ENCODE measurements at regions not wholly inside any gene's neighbourhood (a gene's known extent, or its start where the extent isn't known, plus 50 kb on each side); places are given as distances from the start of the nearest gene placed in this dataset.

DNA sequence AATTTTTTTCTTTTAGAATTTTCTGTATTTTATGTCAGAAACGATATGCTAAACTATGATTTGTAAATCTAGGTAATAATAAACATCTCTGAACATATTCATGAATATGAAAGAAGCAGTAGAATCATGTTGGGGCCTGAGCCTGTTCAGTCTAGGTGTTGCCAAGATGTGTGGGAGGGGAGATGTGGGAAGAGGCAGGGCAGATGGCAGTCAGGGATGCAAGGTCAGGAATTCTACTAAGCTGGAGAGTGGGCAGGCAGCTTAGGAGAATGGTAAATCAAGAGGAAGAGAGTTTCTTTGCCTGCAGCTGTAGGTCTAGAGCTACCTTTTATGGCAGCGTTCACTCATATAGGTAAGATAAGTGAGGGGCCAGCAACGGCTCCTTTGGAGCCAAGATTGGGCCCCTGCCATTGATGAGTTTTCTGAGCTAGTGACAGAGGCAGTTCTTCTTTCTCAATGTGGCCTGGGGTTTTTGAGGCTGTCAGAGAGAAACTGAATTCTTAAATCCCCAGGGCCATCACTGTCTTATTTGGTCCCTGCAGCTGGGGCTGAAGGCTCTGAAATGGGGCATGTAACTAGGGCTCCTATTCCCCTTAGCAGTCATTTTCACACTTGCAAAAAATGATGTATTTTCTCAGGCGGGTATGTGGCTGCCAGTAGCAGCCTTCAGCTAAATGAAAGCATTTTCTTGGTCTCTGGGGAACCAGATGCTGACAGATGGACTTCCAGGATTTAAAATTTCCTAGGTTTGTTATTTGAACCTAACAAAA lies 232.8 kb downstream of the PIK3C3 start:
- no peak for DNase-seq

DNA sequence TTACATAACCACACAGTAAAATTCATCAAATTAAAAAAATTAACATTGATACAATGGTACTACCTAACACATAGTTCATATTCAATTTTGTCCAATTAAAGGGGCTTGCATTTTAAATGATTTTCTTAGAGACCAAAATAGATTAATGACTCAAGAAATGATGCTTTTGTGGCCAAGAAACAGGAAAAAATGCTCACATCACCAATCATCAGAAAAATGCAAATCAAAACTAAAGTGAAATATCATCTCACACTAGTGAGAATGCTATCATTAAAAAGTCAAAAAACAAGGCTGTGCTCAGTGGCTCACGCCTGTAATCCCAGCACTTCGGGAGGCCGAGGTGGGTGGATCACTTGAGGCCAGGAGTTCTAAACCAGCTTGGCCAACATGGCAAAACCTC lies 235.6 kb downstream of the PIK3C3 start:
- no peak for DNase-seq

DNA sequence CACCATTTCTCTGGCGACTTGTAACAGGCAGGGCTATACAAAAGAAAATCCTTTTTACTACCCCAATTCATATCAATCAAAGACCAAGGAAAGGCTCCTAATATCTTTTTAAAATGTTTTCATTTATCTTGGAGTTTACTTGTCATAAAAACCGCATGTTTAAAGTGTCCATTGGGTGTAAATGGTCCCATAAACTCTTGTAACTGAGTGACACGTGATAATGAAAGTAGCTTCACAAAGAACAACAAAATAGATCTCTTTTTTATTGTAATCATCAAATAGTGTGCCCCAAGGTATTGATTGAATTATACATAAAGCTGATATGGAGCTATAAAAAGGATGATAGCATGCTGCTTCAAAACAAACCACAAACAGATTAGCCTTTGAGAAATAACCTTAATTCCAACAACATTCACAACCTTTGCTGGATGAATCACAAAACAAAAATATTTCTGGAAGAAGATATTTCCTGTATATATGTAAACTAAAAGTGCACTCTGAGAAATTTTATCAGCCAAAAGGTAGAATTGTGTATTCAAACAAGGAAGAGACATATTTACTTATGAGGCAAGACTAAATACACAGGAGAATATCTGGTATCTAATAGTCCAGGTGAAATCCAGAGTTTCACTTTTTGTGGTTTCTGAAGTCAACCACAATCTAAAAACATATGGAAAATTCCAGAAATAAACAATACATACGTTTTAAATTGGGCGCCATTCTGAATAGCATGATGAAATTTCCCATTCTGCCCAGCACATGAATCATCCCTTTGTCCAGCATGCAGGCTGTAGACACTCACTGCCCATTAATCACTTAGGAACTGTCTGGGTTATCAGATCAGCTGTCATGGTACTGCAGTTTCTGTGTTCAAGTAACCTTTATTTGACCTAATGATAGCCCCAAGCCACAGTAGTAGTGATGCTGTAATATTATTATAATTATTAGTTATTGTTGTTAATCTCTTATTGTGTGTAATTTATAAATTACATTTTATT lies 237.5 kb downstream of the PIK3C3 start:
- no peak for DNase-seq

DNA sequence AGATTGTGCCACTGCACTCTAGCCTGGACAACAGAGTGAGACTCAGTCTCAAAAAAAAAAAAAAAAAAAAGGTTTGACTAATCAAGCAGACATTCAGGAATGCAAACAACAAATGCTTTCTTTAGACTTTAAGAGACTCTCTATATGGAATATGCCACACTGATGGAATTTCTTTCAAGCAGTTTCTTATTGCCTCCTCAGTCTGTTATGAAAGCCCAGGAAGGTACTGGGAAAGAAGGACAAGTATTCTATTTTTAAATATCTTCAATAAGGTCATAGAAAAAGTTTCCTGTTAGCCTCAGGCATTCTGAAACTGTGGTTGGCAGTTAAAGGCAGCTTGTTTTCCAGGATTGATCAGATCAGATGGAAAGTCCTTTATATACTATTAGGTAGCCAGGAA lies 241.6 kb downstream of the PIK3C3 start:
- no peak for DNase-seq

DNA sequence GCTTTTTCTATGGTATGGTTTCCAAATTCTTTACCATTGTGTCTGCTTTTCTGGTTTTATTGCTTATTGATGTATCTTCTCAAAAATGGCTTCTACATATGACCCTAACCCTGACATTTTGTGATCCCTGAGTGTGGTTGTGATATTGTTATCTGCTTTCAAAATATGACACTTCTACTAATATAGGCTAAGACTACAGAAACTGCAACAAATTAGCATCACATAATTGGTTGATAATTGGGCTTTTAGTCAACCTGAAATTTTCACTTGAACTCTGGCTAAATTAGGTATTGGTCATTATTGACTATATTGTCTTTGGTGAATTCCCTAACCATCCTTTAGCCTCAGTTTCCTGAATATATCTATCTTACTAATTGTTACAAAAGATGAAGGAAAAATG lies 246.1 kb downstream of the PIK3C3 start:
- DNase-seq = no peak

DNA sequence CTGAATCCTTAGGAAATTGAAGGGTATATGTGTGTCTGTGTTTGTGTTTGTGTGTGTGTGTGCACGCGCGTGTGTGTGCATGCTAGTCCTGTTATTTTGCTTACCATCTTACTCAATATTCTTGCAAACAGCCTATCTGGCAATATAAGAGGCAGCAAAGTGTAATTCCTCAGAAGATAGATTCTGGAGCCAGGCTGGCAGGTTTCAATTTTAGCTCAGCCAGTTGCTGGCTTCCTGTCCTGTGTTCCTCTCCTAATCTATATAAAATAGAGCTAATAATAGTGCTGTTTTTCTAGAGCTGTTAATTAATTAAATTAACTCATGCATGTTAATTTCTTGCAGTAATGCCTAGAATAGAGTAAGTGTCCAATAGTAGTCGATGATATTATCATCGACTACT lies 256.2 kb downstream of the PIK3C3 start:
- no peak for DNase-seq

DNA sequence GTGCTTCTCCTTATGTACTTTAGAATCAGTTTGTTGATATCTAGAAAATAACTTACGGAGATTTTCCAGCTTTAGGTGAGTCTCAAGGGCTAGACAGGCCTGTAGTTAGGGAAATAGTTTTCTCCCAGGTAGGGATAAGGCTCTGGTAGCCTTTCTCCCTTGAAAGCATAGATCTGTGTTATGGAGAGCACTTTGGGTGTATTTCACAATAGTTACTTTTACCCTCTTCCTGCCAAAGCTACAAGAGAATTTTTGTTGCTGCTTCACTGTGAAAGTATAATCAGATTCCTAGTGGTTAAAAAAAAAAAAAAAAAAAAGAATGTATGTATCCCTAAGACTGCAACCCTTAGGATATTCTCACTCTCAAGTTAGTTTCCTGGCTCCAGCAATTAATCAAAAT lies 267.5 kb downstream of the PIK3C3 start:
- no peak for DNase-seq

DNA sequence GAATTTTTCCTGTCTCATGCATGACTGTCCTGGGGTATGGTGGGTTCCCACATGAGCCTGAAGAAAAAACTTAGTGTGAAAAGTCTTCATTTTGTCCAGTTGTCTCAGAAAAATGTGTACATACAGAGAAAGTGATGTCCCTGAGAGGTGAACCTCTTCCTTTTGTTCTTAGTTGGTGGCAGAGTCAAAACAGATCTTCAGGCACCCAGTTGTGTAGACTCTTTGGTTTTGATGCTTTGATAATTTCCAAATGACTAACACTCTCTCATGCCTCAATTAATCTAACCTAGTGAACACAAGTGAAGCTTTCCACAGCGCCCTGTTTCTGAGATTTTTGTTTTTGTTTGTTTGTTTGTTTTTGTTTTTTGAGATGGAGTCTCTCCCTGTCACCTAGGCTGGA lies 273.5 kb downstream of the PIK3C3 start:
- no peak for DNase-seq

DNA sequence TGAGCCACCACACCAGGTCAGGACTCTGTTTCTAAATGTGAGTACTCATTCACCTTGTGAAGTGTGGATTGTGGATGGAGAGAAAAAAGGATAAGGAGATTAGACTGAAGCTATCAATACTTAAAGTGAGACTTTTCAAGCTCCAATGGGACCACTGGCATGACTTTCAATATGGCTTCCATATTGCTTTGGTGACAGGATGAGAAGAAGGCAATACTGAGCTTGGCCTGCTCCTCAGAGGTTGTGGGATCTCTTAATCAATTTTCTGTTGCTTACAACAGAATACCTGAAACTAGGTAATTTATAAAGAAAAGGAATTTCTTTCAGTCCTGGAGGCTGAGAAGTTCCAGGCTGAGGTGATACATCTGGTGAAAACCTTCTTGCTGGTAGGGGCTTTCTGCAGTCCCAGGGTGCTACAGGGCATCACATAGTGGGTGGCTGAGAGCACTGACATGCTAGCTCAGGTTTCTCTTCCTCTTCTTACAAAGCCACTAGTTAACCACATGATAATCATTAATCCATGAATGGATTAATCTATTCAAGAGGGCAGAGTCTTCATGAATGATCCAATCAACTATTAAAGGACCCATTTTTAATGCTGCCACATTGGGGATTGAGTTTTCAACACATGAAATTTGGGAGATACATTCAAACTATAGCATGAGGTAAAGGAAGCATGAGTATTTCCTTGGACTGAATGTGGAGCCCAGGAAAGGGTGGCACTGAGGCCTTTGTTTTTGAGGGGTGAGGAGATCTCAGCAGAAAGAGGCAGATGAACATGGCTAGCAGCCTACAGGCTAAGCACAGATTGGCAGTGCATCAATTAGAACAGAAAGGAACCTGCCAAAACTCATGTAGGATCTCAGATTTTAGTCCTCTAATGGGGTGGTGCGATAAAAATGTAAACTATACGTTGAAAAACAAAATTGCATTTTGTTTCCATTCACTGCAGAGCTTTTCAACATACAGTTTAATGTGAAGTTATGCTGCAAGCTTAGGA lies 274.5 kb downstream of the PIK3C3 start:
- DNase-seq = no peak

DNA sequence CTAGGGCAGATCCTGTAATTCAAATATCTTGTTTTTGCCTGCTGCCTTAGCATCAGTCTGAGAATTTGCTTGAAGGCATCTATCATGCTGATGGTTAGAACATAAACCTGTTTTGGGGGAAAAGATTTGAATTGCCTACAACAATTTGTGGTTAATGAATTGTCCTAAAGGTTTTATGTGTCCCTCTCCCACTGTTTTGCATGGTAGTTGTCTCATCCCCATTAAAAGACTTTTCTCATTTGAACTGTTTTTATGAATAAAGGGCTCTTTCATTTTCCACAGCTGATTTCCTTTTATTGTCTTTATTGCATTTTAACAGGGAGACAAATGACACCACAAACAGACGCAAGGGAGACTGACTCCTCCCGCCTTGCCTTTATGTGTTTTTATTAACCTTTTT lies 275.6 kb downstream of the PIK3C3 start:
- DNase-seq = no peak

DNA sequence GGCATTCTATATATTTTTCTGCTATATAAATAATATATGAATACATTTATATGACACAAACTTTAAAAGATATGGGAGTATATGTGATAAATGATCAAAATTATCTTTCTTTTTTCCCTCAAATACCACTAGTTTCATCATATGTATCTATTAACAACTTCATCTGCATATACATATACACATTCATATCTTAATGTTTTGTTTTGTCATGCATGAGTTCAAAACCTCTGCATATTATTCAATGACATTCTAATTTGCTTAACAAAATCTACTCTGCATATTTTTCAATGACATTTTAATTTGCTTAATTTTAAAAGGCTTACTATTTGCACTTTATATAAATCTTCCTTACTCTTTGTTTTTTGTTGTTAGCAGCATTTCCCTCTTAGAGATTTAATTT lies 276.2 kb downstream of the PIK3C3 start:
- no peak for DNase-seq

DNA sequence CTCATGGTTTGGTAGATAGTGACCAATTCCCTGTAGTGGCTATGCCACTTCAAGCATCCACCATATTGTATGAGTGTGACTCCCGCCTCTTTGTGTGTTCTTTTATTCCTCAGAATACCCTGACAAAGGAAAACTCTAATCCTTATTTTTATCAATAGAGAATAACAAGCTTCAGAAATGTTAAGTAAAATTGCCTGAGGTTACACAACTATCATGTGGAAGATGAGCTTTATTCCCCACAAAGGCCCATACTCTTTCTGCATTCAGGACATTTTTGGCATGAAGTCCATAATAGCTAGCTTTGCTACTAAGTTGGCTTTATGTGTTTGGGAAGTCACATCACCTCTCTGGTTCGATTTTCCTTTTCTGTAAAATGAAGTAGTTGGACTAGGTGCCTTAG lies 276.8 kb downstream of the PIK3C3 start:
- DNase-seq = no peak

DNA sequence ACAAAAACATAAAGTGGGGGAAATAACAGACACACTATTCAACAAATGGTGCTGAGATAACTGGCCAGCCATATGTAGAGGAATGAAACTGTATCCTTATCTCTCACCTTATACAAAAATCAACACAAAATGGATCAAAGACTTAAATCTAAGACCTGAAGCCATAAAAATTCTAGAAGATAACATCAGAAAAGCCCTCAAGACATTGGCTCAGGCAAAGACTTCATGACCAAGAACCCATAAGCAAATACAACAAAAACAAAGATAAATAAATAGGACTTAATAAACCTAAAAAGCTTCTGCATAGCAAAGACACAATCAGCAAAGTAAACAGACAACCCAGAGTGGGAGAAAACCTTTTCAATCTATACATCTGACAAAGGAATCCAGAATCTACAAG lies 278.9 kb downstream of the PIK3C3 start:
- no peak for DNase-seq

DNA sequence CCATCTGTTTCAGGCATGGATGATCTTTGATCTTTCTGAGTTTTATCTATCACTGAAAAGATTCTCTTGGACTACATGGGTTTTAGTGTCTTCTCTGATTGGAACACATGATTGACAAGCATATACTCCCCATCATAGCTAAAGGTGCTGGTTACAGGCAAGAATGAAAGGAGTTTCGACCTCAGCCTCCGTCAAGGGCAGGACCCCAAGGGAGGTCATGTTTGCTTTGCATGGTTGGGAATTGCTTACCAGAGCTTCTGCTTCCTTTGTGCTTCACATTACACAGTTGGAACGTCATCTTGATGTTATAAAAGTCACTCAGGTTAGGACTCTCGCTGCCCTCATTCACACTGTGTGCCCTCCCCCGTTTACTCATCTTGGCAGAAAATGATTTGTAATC lies 287.7 kb downstream of the PIK3C3 start:
- DNase-seq = no peak

DNA sequence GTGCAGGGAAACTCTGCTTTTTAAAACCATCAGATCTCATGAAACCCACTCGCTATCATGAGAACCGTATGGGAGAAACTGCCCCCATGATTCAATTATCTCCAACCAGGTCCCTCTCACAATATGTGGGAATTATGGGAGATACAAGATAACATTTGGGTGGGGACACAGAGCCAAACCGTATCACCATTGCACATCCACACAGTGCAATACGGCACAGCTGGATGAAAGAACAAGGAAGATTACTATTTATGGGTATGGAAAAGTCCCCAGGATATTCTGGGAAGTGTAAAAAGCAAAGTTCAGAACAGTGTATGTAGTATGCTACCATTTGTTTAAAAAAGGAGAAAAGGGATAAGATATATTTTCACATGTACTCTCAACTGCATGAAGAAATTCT lies 290.1 kb downstream of the PIK3C3 start:
- no peak for DNase-seq

DNA sequence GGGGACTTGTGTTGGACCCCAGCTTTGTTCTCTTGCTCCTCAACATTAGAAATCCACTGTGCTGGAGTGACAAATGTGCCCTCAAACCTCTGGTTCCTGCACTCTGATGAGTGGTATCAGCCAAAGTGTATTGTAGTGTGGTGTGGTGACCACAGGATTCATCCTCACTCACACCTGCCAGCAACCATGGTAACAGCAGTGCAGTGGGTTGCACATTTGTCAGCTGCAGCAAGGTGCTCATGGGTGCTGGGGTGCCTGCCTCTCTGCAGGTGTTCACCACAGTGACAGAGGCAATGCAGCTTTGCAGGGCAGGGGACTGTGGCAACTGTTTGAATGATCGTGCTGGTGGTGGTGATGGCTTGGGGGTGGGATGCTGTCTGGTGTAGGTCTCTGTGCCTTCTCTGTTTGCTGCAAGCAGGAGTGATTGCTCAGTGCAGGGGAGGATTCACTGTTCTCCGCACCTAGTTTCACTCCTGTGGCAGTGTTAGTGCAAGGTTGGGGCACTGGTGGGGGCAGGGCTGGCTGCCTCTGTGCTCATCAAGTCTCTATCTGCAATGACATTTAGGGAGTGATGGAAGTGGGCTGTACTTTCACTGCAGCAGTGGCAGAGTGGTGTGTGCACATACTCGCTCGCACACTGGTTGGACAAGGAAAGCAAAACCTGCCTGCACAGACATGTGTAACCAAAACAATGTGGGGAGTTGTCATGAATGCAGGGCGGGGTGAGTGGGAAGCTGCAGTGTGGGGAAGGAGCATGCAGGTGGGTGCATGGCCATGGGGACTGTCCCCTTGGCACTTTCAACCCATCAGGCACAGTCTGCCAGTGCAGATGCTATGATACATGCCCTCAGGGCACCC lies 301.1 kb downstream of the PIK3C3 start:
- DNase-seq = no peak

DNA sequence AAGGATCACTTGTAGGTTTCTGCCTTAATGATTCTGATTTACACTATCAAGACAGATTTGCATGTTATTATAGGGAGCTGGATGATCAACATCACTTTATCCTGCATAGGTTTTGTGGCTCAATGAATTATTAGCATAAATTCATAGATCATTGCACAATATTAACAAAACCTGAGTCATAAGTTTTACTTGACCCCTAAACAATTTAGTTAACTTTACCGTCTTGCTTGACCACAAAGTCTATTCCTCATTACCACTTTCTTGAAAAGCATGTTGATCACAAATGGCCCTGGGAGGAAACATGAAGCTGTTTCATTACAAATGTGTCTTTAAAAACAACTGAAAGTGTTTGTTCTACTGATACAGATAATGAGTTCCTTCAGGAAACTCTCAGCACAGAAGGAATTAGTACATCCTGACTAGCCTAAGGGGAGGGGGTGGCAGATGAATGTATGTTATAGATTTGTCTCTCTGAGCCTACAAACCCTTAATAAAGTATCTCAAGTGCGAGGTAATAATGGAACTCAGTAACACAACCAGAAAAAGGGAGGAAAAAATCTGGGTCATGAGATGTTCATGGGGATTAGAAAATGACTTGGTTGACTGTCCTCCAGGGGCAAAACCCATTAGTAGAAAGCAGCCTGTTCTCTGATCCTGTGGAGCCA lies 303.4 kb downstream of the PIK3C3 start:
- no peak for DNase-seq

DNA sequence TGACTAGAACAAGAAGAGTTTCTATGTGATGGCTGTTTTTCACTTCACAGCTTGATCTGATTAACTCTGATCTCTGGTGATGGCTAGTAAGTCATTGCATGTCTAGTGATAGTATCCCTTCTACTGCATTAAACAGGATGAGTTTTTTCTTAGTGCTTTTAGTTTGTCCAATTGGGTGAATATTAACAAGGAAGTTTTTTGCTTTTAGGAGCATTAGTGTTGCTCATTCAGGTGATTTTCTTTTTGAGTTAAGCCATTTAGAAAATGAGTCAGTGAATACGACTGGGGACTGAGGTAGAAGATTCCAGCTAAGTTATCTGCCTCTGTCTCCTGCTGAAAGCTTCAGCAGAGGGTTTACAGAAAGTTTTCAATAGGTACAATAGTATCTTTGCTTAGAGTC lies 306.7 kb downstream of the PIK3C3 start:
- DNase-seq = no peak

DNA sequence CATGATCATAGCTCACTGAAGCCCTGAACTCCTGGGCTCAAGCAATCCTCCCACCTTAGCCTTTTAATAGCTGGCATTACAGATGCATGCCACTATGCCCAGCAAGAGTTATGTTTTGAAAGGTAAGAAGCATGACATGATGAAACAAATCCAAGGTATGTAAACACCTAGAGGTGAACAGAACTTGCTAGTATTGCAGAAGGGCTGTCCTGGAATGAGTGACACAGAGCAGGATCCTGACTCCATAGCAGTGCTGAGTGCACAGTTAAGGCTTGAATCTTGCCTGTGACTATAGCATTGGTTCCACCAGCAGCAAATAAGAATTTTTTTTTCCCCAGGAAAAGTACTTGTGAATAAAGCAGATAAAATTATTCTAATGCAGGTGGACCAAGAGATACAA lies 309.5 kb downstream of the PIK3C3 start:
- no peak for DNase-seq

DNA sequence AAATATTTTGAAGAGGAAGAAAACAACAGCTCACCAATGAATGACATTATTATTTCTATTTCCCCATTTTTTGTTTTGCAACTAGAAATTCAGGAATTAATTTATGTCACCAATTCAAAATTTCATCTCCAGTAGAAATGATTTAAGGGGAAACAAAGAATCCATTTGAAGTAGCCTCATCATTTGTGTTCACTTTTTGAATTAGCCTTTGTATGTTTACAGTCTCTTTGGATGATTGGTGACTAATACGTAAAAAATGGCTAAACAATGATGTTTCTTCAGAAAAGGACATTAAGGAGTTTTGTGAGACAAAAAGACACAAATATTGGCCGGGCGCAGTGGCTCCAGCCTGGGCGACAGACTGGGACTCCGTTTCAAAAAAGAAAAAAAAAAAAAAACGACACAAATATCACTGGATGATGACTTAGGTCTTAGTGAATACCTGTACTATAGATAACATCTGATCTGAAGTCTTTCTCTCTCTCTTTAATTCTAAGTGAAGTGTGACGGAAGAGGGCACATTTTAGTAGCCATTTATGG lies 313.2 kb downstream of the PIK3C3 start:
- no peak for DNase-seq

DNA sequence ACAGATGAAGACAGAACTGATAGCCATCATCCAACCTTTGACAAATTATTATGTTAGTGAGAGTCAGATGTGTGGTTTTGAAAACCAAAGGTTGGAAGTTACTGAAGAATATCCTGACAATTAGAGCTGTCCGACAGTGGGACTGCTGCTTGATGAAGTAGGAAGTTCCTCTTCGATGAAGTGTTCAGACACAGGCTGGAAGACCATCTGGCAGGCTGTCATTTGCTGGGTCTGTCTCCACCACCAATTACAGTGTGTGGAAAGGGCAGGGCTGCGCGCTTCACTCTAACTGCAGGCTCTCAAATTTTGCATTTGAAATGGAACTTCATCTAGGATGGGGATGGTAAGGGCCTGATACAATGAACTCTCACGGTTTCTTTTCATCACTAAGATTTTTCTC lies 313.8 kb downstream of the PIK3C3 start:
- DNase-seq = no peak
